Neural cell (in vitro differentiated cells): ENCODE measurements at regions not wholly inside any gene's neighbourhood (a gene's known extent, or its start where the extent isn't known, plus 50 kb on each side); places are given as distances from the start of the nearest gene placed in this dataset.

Experiments
- CTCF ChIP-seq: fragments of 450-650 bp; IDR thresholded peaks from 2 replicates; pipeline ENCODE4 v1.5.1; 2014; ENCODE audit warnings: antibody characterized with exemption, mild to moderate bottlenecking, moderate library complexity; ENCODE audit not compliant: poor library complexity, severe bottlenecking
- EZH2 ChIP-seq: fragments of 200-600, 300-800 bp; shearing (Covaris generic), sonication (generic); IDR thresholded peaks from 2 replicates; pipeline ENCODE4 v1.6.1; 2014; ENCODE audit warnings: antibody characterized with exemption, low read length, borderline replicate concordance, mild to moderate bottlenecking; ENCODE audit not compliant: insufficient read depth, poor library complexity, severe bottlenecking
- RAD21 ChIP-seq: fragments of 450-650 bp; conservative IDR thresholded peaks from 2 replicates; pipeline ENCODE4 v1.6.1; 2014; ENCODE audit warnings: antibody characterized with exemption, mild to moderate bottlenecking, moderate library complexity
- REST ChIP-seq: IDR thresholded peaks from 2 replicates; pipeline ENCODE4 v1.6.1; 2012; ENCODE audit warnings: borderline replicate concordance

GRCh38 chr16:9186061-9186460 is 94.6 kb downstream of the HAPSTR1 start:
- TF ChIP-seq CTCF (no peak), REST (no peak), EZH2 (no peak), RAD21 (no peak)
